GM20000 (cell line): ENCODE measurements at regions not wholly inside any gene's neighbourhood (a gene's known extent, or its start where the extent isn't known, plus 50 kb on each side); places are given as distances from the start of the nearest gene placed in this dataset.

Experiments
- DNase-seq: peaks from one replicate; pipeline ENCODE4 v3.0.0; 2012; ENCODE audit warnings: low spot score
- TF ChIP-seq, protein P1 (sequence below): IDR thresholded peaks from 2 replicates; pipeline ENCODE4 v1.5.1; 2012; ENCODE audit warnings: mild to moderate bottlenecking, control low read depth; ENCODE audit errors: extremely low read depth, missing control alignments

DNA sequence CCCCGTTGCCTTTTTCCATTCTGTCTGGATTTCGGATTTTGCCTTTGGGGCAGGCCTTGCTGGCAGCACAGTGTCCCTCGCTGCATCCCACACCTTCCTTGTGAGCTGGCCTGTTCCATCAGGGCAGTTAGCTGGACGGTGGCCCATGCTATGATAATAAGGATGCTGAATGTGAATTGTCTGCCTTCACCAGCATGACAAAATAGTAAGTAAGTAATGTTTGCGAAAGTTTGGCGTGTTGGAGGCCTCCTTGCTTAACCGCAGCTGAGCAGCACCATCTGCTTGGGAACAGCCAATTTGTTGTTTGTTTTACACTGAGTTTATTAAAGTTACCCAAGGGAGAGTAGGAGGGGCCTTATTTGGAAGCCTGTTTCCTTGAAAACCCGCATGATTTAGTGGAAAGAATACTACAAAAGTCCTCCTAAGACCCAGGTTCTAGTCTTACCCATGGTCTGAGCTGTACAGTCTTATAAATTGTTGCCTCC is 469.7 kb upstream of the FANCL start:
- TF ChIP-seq, protein P1, sequence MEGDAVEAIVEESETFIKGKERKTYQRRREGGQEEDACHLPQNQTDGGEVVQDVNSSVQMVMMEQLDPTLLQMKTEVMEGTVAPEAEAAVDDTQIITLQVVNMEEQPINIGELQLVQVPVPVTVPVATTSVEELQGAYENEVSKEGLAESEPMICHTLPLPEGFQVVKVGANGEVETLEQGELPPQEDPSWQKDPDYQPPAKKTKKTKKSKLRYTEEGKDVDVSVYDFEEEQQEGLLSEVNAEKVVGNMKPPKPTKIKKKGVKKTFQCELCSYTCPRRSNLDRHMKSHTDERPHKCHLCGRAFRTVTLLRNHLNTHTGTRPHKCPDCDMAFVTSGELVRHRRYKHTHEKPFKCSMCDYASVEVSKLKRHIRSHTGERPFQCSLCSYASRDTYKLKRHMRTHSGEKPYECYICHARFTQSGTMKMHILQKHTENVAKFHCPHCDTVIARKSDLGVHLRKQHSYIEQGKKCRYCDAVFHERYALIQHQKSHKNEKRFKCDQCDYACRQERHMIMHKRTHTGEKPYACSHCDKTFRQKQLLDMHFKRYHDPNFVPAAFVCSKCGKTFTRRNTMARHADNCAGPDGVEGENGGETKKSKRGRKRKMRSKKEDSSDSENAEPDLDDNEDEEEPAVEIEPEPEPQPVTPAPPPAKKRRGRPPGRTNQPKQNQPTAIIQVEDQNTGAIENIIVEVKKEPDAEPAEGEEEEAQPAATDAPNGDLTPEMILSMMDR, result no peak
- DNase-seq, result no peak

DNA sequence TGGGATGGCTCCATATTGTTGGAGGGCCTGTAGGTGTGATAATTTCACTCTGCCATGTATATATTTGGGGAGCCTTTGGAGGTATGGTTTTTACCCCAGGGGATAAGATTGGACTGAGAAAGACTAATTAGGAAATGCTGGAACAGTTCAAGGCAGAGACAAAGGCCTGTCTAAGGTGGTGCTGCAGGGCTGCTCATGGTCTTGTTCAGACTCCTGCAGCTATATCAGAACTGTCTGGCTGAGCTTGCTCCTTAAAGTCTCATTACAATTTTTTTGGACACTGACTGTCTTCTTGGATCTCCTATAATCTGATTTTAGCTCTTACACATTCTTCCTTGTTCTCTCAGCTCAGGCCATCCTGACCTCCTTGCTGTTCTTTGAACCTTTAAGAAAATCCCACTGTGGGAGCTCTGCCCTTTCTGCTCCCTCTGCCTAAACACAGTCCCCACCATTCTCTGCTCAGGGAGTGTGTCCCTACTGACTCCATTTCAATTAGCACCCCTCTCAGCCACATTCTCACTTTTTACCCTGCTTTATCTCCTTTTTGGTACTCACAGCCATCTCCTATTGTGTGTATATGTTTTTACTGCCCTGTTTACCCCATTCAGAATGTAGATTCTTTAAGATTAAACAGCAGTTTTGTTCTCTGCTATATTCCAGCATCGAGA is 468.7 kb upstream of the FANCL start:
- TF ChIP-seq, protein P1, result no peak
- no peak for DNase-seq

DNA sequence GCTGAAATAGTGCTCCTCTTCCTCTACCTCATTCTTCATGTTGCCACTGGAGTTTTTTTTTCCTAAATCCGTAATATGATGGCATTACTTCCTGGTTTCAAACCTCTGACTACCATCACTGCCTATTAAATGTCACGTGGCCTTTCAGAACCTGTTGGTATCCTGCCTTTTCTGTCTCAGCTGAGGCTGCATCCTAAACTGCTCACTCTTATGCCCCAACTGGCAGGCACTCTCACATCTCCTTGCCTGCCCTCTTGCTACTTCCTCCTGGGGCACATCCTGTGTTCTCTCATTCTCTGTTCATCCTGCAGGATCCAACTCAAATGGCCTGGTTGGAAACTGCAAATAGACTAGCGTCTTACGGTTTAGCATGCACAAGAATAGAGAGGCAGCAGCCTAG is 468.1 kb upstream of the FANCL start:
- TF ChIP-seq, protein P1, result no peak
- no peak for DNase-seq

DNA sequence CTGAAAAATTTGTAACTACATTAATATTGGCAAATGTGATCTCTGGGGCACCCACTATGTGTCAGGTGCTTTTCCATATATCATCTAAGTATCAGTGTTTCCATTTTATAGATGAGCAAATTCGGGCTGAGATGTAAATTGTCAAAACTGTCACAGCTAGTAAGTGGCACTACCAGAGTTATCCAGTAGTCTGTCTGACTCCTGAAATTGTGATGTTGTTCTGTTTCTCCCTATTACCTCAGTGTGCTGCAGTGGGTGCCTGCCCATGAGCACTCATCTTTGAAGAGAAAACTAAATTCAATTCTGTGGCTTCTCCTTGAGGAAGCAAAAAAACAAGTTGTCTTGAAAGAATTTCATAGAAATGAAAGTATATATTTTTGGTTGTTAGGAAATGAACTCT is 467.4 kb upstream of the FANCL start:
- TF ChIP-seq, protein P1, result no peak
- no peak for DNase-seq

DNA sequence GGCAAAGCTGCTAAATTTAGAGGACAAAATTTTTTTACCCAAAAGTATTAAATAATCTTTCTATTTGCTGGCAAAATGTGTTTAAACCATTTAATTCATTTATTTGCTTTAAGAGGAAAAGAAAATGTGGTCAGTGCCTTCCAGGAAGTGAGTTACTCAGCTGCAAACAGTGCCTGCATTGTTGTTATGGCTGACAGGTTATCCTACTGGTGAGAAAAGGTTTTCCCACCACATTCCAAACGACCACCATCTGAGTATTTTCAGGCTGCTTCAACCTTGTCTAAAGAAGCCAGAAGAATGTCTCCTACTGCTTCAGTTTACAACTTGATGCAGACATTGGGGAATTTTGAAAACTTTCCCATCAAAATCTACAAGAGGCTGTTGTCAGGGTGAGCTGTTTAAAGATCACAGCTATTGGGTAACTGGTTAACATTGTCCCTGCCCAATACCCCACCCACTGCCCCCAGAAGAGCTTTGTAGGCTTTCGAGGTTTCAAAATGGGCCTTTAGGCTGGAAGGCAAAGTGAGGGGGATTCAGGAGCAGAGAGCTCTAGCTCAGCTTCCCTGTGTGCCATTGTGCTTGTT is 461.3 kb upstream of the FANCL start:
- TF ChIP-seq, protein P1, result no peak
- DNase-seq, result no peak

DNA sequence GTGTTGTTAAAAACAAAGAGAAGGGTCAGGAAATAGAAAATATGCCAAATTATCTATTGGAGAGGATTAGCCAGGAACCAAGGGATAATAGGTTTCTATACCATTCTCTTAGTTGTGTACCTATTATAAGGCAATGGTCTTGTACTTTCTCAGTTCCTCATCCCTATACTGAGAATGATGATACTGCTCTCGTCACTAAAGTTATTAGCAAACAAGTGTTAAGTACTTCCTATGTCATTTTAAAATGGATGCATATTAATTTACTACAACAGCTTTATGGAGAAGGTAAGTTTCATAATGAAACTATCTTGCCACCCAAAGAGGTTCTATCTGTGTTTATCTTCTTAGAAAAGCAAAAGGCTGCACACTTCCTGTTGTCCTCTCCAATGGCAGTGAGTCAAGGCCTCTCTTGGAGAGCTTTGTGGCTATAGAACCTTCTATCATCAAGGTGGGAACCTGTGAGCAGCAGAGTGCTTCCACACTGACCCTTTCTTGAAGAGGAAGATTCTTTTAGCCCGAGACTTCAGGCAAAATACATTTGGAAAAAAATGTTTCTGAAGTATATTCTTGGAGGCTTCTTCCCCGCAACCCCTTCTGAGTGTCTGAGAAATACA is 460.7 kb upstream of the FANCL start:
- TF ChIP-seq, protein P1, result no peak
- DNase-seq, result no peak

DNA sequence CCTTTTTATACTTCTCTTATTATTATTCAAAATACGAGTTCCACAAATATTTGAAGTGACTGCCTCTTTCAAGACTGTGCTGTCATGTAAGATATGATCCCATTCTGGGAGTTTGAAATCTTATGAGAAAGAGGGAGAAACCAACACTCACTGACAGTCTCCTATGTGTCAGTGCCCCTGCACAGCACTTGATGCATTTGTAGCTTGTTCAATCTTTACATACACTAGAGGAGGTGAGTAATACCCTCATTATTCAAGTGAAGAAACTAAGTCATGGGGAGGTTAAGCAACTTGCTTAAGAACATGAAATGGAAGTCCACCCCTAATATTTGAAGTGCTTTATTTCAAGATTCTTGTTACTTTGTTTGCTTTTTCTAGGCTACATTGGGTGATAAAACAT is 459.5 kb upstream of the FANCL start:
- no peak for DNase-seq
- TF ChIP-seq, protein P1, result no peak
